ENCODE measurements at regions not wholly inside any gene's neighbourhood (a gene's known extent, or its start where the extent isn't known, plus 50 kb on each side); places are given as distances from the start of the nearest gene placed in this dataset.
A peak's percentile ranks its signal among the peaks of the same experiment; 100 is the strongest.

DNA sequence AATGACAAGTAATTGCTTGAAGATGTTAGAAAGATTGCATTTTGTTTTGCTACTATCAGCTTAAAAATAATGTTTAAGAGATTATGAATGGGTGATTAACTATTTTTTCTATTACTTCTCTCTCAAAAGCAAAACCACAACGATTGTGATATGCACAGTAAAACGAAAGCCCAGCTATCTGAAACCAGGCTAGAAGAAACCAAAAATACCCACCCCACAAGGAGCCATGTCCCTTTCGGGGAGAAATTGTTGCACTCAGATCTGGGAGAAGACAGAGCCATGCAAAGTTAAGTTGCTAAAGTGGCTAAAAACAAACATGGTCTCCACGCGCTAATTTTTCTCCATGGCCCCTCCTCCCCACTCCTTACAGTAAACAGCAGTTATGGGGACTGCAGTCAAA lies 173.6 kb downstream of the RPS24 start:
- CTCF ChIA-PET (ENCODE audit: unreplicated experiment) = no interaction called here
- BruUV-seq (replicated peaks) = no TSS peak
- no peak for DNase-seq (ENCODE audit: low spot score)

GRCh38 chr10:78207776-78208175 lies 174.1 kb downstream of the RPS24 start:
- Histone ChIP-seq H3K4me1 (ENCODE audit: insufficient read depth, low read length, poor library complexity, severe bottlenecking) (peaks cover 21% of the 10 kb centered on the region), H4K20me1 (ENCODE audit: insufficient read depth, low read length) (no peaks in the 10 kb centered on the region), H3K9me2 (ENCODE audit: insufficient read depth, low read length) (no peaks in the 10 kb centered on the region), H3K36me3 (ENCODE audit: insufficient read depth, low read length) (no peaks in the 10 kb centered on the region), H3K4me2 (ENCODE audit: low read length) (no peak overlapping the region), H3K27ac (ENCODE audit: low read depth, low read length, poor library complexity, severe bottlenecking) (no peak overlapping the region), H2AFZ (ENCODE audit: low read length) (no peak overlapping the region), H3K9me3 (ENCODE audit: low read length) (no peaks in the 10 kb centered on the region), H3K4me3 (ENCODE audit: low read depth, low read length, poor library complexity, severe bottlenecking) (no peak overlapping the region), H3K79me2 (ENCODE audit: insufficient read depth, low read depth, low read length) (no peaks in the 10 kb centered on the region)
- TF ChIP-seq CTCF (conservative IDR thresholded peaks at IDR 0.05; ENCODE audit: low read length) (no peak), EZH2phosphoT487 (IDR thresholded peaks at IDR 0.05; ENCODE audit: borderline replicate concordance, low read depth, low read length) (no peak)
- no TSS peak for BruUV-seq (replicated peaks)
- POLR2A ChIA-PET = no interaction called here
- intact Hi-C loops (cut with micrococcal nuclease; ENCODE audit: unreplicated experiment) = no loop called here
- no peak for DNase-seq (ENCODE audit: low spot score)
- CTCF ChIA-PET (ENCODE audit: unreplicated experiment) = no interaction called here

More for the DNA sequence above, 173.6 kb downstream of the RPS24 start:
- Histone ChIP-seq H3K27ac (ENCODE audit: low read depth, low read length, poor library complexity, severe bottlenecking) (no peak overlapping the region), H3K9me3 (ENCODE audit: low read length) (no peaks in the 10 kb centered on the region), H3K4me3 (ENCODE audit: low read depth, low read length, poor library complexity, severe bottlenecking) (no peak overlapping the region), H2AFZ (ENCODE audit: low read length) (no peak overlapping the region), H4K20me1 (ENCODE audit: insufficient read depth, low read length) (no peaks in the 10 kb centered on the region), H3K9me2 (ENCODE audit: insufficient read depth, low read length) (no peaks in the 10 kb centered on the region), H3K36me3 (ENCODE audit: insufficient read depth, low read length) (no peaks in the 10 kb centered on the region), H3K4me1 (ENCODE audit: insufficient read depth, low read length, poor library complexity, severe bottlenecking) (peaks cover 21% of the 10 kb centered on the region), H3K4me2 (ENCODE audit: low read length) (no peak overlapping the region), H3K79me2 (ENCODE audit: insufficient read depth, low read depth, low read length) (no peaks in the 10 kb centered on the region)
- intact Hi-C loops (cut with micrococcal nuclease; ENCODE audit: unreplicated experiment) = no loop called here
- TF ChIP-seq CTCF (conservative IDR thresholded peaks at IDR 0.05; ENCODE audit: low read length) (no peak), EZH2phosphoT487 (IDR thresholded peaks at IDR 0.05; ENCODE audit: borderline replicate concordance, low read depth, low read length) (no peak)
- POLR2A ChIA-PET = no interaction called here

DNA sequence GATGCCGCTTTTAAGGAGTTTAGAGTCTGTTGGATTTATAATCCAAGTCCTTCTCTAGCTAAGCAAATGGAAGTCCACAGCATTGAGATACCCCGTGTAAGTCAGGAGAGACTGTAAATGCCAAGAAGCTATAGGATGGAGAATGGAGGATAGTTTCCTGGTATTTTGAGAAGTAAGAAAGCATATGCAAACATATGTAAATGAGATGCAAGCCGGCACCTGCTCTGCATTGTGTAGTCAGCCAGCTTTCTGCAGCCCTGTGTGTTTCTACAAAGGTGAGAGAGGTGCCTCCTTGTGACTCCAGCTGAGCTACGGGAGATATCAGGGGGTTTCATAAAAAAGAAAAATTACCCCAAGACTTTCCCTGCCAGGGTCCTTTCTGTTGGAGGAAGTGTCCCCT lies 176.3 kb downstream of the RPS24 start:
- intact Hi-C loops (cut with micrococcal nuclease; ENCODE audit: unreplicated experiment) = loop anchor here (5.0 kb wide), 1 partner anchor 987 kb away; no protein-coding TSS in a partner anchor
- CTCF ChIA-PET (ENCODE audit: unreplicated experiment) = interaction anchor here (0.6 kb wide), 2 partner anchors 40 to 202 kb away, joined by 3 read pairs; no protein-coding TSS in a partner anchor
- POLR2A ChIA-PET = no interaction called here

More for the DNA sequence above, 176.3 kb downstream of the RPS24 start:
- no TSS peak for BruUV-seq (replicated peaks)
- Histone ChIP-seq H2AFZ (ENCODE audit: low read length) (no peak overlapping the region), H3K4me3 (ENCODE audit: low read depth, low read length, poor library complexity, severe bottlenecking) (no peak overlapping the region), H3K9me3 (ENCODE audit: low read length) (no peaks in the 10 kb centered on the region), H3K36me3 (ENCODE audit: insufficient read depth, low read length) (no peaks in the 10 kb centered on the region), H3K79me2 (ENCODE audit: insufficient read depth, low read depth, low read length) (no peaks in the 10 kb centered on the region), H3K27ac (ENCODE audit: low read depth, low read length, poor library complexity, severe bottlenecking) (no peak overlapping the region), H3K4me1 (ENCODE audit: insufficient read depth, low read length, poor library complexity, severe bottlenecking) (peaks cover 21% of the 10 kb centered on the region), H4K20me1 (ENCODE audit: insufficient read depth, low read length) (no peaks in the 10 kb centered on the region), H3K9me2 (ENCODE audit: insufficient read depth, low read length) (no peaks in the 10 kb centered on the region), H3K4me2 (ENCODE audit: low read length) (0 out of 2 replicates have a peak overlapping the region, but pooled peaks have one; percentile 6)
- TF ChIP-seq EZH2phosphoT487 (IDR thresholded peaks at IDR 0.05; ENCODE audit: borderline replicate concordance, low read depth, low read length) (no peak), CTCF (conservative IDR thresholded peaks at IDR 0.05; ENCODE audit: low read length) (no peak)
- DNase-seq (ENCODE audit: low spot score) = no peak

Data from OCI-LY7 (cell line).